Peyer's patch (tissue), 4 donors: ENCODE measurements at regions not wholly inside any gene's neighbourhood (a gene's known extent, or its start where the extent isn't known, plus 50 kb on each side); places are given as distances from the start of the nearest gene placed in this dataset.

ENCODE experiments used
- CTCF ChIP-seq, 6 experiments: fragments of 450-650 bp in 4 of 6; fragments of 200-600 bp in 2 of 6; sonication (generic) in 1 of 6; IDR thresholded peaks; one replicate each; pipeline ENCODE4 v1.5.1; 2017 to 2019; ENCODE audit warnings: antibody characterized with exemption in 6 of 6, mild to moderate bottlenecking in 3 of 6, moderate library complexity in 1 of 6
- POLR2A ChIP-seq, 2 donors: fragments of 450-650 bp; IDR thresholded peaks; one replicate each; pipeline ENCODE4 v1.5.1; 2017; ENCODE audit warnings: antibody characterized with exemption in 2 of 2, mild to moderate bottlenecking in 2 of 2, moderate library complexity in 2 of 2

DNA sequence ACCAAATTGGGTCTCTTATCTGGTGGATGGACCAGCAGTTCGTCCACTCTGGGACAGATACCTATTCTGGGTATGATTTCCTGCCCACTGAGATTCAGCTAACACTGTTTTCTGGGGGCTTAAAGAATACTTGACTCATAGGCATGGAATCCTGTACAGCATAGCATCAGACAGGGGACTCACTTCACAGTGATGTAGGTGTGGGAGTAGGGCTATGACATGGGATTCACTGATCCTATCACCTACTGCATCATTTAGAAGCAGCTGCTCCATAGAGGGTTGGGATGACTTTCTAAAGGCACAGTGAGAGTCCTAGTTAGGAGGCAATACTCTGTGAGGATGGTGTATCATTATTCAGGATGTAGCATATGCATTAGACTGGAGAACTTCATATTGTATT is 74.5 kb upstream of the AHI1 start:
- TF ChIP-seq CTCF (IDR thresholded peaks at IDR 0.05) (no peak), POLR2A (IDR thresholded peaks at IDR 0.05) (no peak)
